ENCODE measurements at regions not wholly inside any gene's neighbourhood (a gene's known extent, or its start where the extent isn't known, plus 50 kb on each side); places are given as distances from the start of the nearest gene placed in this dataset.

- TF ChIP-seq CTCF (IDR thresholded peaks at IDR 0.05): no peak
- TF ChIP-seq POLR2A (IDR thresholded peaks at IDR 0.05): no peak
Observed at GRCh38 chr13:38008636-38009035, 139.1 kb upstream of the TRPC4 start.
